ENCODE measurements at regions not wholly inside any gene's neighbourhood (a gene's known extent, or its start where the extent isn't known, plus 50 kb on each side); places are given as distances from the start of the nearest gene placed in this dataset.

GRCh38 chr18:46338766-46339165, 234.6 kb downstream of the HAUS1 start:
- H3K27me3 Mint-ChIP-seq: peaks cover 63% of the 10 kb centered on the region
- ATAC-seq: no peak

DNA sequence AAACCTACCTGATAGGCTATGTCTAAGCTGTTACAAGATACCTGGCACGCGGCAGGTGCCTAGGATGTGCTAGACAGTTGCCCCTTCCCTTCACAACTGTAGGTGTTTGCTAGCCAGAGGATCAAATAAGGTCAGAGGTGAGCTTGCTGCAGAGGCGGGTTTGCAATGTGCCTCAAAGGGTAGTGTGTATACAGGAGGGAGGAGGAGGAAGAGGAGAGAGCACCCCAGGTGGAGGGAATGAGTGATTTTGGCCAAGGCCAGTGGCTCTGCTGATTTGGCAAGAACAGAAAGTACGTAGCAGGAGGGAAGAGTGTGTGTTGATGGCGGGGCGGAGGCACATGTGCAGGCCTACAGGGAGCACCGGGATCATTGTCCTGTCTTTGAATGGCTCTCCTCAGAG, 236.5 kb downstream of the HAUS1 start:
- no peak overlapping the region for H3K27ac Mint-ChIP-seq
- H3K9me3 Mint-ChIP-seq (ENCODE audit: low read depth): no peaks in the 10 kb centered on the region
- CTCF ChIA-PET: no interaction called here
- H3K27me3 Mint-ChIP-seq: peaks cover 48% of the 10 kb centered on the region
- no peak overlapping the region for H3K4me3 Mint-ChIP-seq
- peaks cover 42% of the 10 kb centered on the region for H3K4me1 Mint-ChIP-seq
- ATAC-seq (no peak), DNase-seq (no peak)
- no peaks in the 10 kb centered on the region for H3K36me3 Mint-ChIP-seq

More at GRCh38 chr18:46338766-46339165, 234.6 kb downstream of the HAUS1 start:
- Mint-ChIP-seq H3K9me3 (ENCODE audit: low read depth) (no peaks in the 10 kb centered on the region), H3K36me3 (no peaks in the 10 kb centered on the region), H3K4me1 (peaks cover 39% of the 10 kb centered on the region), H3K4me3 (no peak overlapping the region), H3K27ac (no peak overlapping the region)
- CTCF ChIA-PET: interaction anchor here (1.1 kb wide), 1 partner anchor 58 kb away, joined by 3 read pairs; no protein-coding TSS in a partner anchor
- peak; percentile 63 for DNase-seq

GRCh38 chr18:46341986-46342525, 237.9 kb downstream of the HAUS1 start:
- Mint-ChIP-seq H3K4me3 (no peak overlapping the region), H3K9me3 (ENCODE audit: low read depth) (no peaks in the 10 kb centered on the region), H3K27ac (no peak overlapping the region), H3K4me1 (peaks cover 43% of the 10 kb centered on the region), H3K36me3 (no peaks in the 10 kb centered on the region), H3K27me3 (peaks cover 35% of the 10 kb centered on the region)
- ATAC-seq (no peak), DNase-seq (no peak)
- CTCF ChIA-PET: interaction anchor here (0.9 kb wide), 1 partner anchor 11 kb away, joined by 3 read pairs; no protein-coding TSS in a partner anchor

DNA sequence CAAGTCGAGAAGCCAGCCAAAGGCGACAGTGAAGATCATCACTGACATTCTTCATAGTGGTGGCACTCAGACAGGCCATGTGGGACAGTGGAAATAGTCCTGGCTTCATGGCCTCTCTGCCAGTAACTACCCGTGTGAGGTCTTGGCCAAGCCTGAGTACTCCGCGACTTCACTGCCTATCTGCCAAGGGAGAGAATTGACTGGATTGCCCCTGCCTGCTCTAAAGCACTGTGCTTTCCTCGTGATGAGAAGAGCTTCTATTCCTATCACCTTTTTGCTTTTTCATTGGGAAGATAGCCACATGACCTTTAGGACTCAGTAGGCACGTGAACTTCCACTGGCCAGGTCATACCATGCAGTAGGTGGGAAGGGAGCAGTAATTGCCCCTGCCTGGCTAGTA, 239.3 kb downstream of the HAUS1 start:
- H3K4me3 Mint-ChIP-seq: no peak overlapping the region
- H3K27me3 Mint-ChIP-seq: peaks cover 21% of the 10 kb centered on the region
- peaks cover 37% of the 10 kb centered on the region for H3K4me1 Mint-ChIP-seq
- DNase-seq: no peak
- no peaks in the 10 kb centered on the region for H3K36me3 Mint-ChIP-seq
- no peak for ATAC-seq
- CTCF ChIA-PET: interaction anchor here (0.9 to 1.7 kb wide), 3 partner anchors 15 to 315 kb away, joined by 3 to 7 read pairs (median 3); no protein-coding TSS in a partner anchor
- H3K27ac Mint-ChIP-seq: no peak overlapping the region
- H3K9me3 Mint-ChIP-seq (ENCODE audit: low read depth): no peaks in the 10 kb centered on the region

DNA sequence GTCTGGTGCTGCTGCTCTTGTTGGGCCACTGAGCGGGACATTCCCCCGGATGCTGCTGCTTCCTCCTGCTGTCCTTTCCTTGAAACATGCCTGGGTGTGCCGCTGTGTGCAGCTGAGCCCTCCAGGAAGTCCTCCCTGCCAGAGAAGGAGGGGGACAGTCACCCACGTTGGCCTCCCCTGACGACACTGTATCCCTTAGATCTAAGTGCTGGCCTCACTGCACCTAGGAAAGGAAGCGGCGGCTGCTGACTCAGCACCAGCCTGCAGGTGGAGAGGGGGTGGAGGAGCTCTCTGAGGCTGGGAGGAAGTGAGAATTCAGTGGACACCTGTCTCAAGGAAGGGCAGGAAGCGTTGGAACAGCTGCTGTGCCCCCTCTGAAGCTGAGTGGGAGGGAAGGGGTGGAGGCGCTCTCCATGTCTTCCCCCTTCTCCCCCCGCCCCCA, 239.8 kb downstream of the HAUS1 start:
- Mint-ChIP-seq H3K4me1 (peaks cover 33% of the 10 kb centered on the region), H3K27me3 (peaks cover 17% of the 10 kb centered on the region)
- CTCF ChIA-PET: interaction anchor here (0.9 to 1.7 kb wide), 3 partner anchors 15 to 314 kb away, joined by 3 to 7 read pairs (median 3); no protein-coding TSS in a partner anchor

GRCh38 chr18:46344416-46345180, 240.4 kb downstream of the HAUS1 start:
- no peak for DNase-seq
- ATAC-seq: no peak
- H3K4me1 Mint-ChIP-seq: peaks cover 30% of the 10 kb centered on the region
- peaks cover 12% of the 10 kb centered on the region for H3K27me3 Mint-ChIP-seq
- CTCF ChIA-PET: interaction anchor here (0.9 to 1.7 kb wide), 3 partner anchors 16 to 313 kb away, joined by 3 to 7 read pairs (median 3); no protein-coding TSS in a partner anchor
- peak overlapping the region; percentile 48 for H3K27ac Mint-ChIP-seq
- H3K4me3 Mint-ChIP-seq: no peak overlapping the region
- no peaks in the 10 kb centered on the region for H3K36me3 Mint-ChIP-seq
- no peaks in the 10 kb centered on the region for H3K9me3 Mint-ChIP-seq (ENCODE audit: low read depth)

More for the DNA sequence above, 239.8 kb downstream of the HAUS1 start:
- Mint-ChIP-seq H3K9me3 (ENCODE audit: low read depth) (no peaks in the 10 kb centered on the region), H3K4me3 (no peak overlapping the region), H3K36me3 (no peaks in the 10 kb centered on the region), H3K27ac (peak overlapping the region; percentile 57)
- DNase-seq (peak; percentile 76), ATAC-seq (peak; percentile 82)

GRCh38 chr18:46345181-46345465, 240.9 kb downstream of the HAUS1 start:
- H3K27me3 Mint-ChIP-seq: peaks cover 8% of the 10 kb centered on the region
- H3K9me3 Mint-ChIP-seq (ENCODE audit: low read depth): no peaks in the 10 kb centered on the region
- H3K4me1 Mint-ChIP-seq: peaks cover 30% of the 10 kb centered on the region
- DNase-seq (no peak), ATAC-seq (no peak)
- H3K4me3 Mint-ChIP-seq: no peak overlapping the region
- CTCF ChIA-PET: no interaction called here
- H3K27ac Mint-ChIP-seq: no peak overlapping the region
- no peaks in the 10 kb centered on the region for H3K36me3 Mint-ChIP-seq

- no peak overlapping the region for H3K4me3 Mint-ChIP-seq
- H3K9me3 Mint-ChIP-seq (ENCODE audit: low read depth): no peaks in the 10 kb centered on the region
- CTCF ChIA-PET: interaction anchor here (1.1 to 1.2 kb wide), 2 partner anchors 173 to 312 kb away, joined by 3 read pairs; a partner anchor contains a TSS
- ATAC-seq (no peak), DNase-seq (no peak)
- H3K27me3 Mint-ChIP-seq: no peaks in the 10 kb centered on the region
- peaks cover 30% of the 10 kb centered on the region for H3K4me1 Mint-ChIP-seq
- no peaks in the 10 kb centered on the region for H3K36me3 Mint-ChIP-seq
- H3K27ac Mint-ChIP-seq: peak overlapping the region; percentile 48
These were observed 242.0 kb downstream of the HAUS1 start for GRCh38 chr18:46346213-46346612.

GRCh38 chr18:46346896-46347630, 242.9 kb downstream of the HAUS1 start:
- no peak overlapping the region for H3K4me3 Mint-ChIP-seq
- no peak overlapping the region for H3K27ac Mint-ChIP-seq
- no peak for DNase-seq
- H3K36me3 Mint-ChIP-seq: no peaks in the 10 kb centered on the region
- H3K27me3 Mint-ChIP-seq: no peaks in the 10 kb centered on the region
- CTCF ChIA-PET: interaction anchor here (1.1 to 1.2 kb wide), 2 partner anchors 174 to 311 kb away, joined by 3 read pairs; a partner anchor contains a TSS
- no peak for ATAC-seq
- peaks cover 30% of the 10 kb centered on the region for H3K4me1 Mint-ChIP-seq
- H3K9me3 Mint-ChIP-seq (ENCODE audit: low read depth): no peaks in the 10 kb centered on the region

DNA sequence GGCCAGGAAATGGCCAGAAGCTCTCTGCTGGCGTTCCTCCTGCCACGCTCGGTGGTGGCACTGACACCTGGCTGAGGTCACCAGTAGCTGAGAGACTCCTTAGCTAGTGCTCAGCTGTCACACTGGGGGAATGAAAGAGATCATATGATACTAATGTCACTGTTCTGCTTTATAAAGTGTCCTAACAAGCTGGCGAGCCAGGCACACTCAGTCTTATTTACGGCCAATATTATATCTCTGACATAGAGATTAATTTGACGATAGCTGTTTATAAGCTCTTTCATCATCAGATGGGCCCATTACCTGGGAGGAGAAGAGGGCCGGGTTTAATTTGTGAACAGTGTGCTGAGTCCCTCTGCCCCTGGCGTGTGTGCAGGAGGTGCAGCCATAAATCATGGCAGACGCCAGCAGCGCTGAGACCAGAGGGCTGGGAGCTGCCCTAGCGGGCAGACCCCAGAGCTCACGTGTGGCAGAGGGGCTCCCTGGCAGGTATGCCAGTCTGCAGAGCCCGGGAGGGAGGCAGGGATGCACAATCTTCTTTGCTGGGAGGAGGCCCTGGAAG, 246.5 kb downstream of the HAUS1 start:
- H3K27me3 Mint-ChIP-seq: no peaks in the 10 kb centered on the region
- H3K4me3 Mint-ChIP-seq: no peak overlapping the region
- ATAC-seq: no peak
- H3K27ac Mint-ChIP-seq: no peak overlapping the region
- H3K9me3 Mint-ChIP-seq (ENCODE audit: low read depth): no peaks in the 10 kb centered on the region
- no peak for DNase-seq
- H3K36me3 Mint-ChIP-seq: no peaks in the 10 kb centered on the region
- peaks cover 20% of the 10 kb centered on the region for H3K4me1 Mint-ChIP-seq
- CTCF ChIA-PET: no interaction called here

GRCh38 chr18:46352520-46353250, 248.5 kb downstream of the HAUS1 start:
- Mint-ChIP-seq H3K36me3 (no peaks in the 10 kb centered on the region), H3K27ac (no peak overlapping the region), H3K4me3 (no peak overlapping the region), H3K9me3 (ENCODE audit: low read depth) (no peaks in the 10 kb centered on the region), H3K4me1 (peaks cover 9% of the 10 kb centered on the region), H3K27me3 (peaks cover 2% of the 10 kb centered on the region)
- CTCF ChIA-PET: interaction anchor here (1.1 kb wide), 1 partner anchor 10 kb away, joined by 3 read pairs; no protein-coding TSS in a partner anchor
- DNase-seq (no peak), ATAC-seq (no peak)

DNA sequence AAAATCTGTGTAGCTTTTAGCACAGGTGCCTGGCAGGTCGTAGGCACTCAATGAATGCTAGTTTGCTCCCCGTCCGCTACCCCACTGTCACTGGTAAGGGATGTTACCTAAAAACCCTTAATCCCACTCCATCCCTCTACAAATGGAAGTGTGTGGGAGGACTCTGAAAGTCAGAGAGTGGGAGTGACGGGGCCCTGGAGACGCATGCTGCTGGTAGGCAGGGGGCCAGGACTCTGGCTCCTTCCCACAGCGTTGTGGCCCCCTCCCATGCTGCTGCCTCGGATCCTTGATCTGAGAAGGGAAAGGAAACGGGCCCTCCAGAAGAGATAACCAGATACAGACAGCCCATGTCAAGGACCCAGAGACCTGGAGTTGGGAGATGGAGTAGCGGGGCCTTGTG, 249.3 kb downstream of the HAUS1 start:
- H3K36me3 Mint-ChIP-seq: no peaks in the 10 kb centered on the region
- CTCF ChIA-PET: interaction anchor here (1.1 kb wide), 1 partner anchor 11 kb away, joined by 3 read pairs; no protein-coding TSS in a partner anchor
- no peak for ATAC-seq
- H3K4me1 Mint-ChIP-seq: peaks cover 9% of the 10 kb centered on the region
- peaks cover 2% of the 10 kb centered on the region for H3K27me3 Mint-ChIP-seq
- DNase-seq: no peak
- no peak overlapping the region for H3K27ac Mint-ChIP-seq
- H3K4me3 Mint-ChIP-seq: no peak overlapping the region
- no peaks in the 10 kb centered on the region for H3K9me3 Mint-ChIP-seq (ENCODE audit: low read depth)
